ENCODE measurements at regions not wholly inside any gene's neighbourhood (a gene's known extent, or its start where the extent isn't known, plus 50 kb on each side); places are given as distances from the start of the nearest gene placed in this dataset.
A peak's percentile ranks its signal among the peaks of the same experiment; 100 is the strongest.
"Not testable (repeated sequence)": the region's sequence is repeated elsewhere in the genome, so short reads cannot be mapped to it uniquely, and the experiment has no call there.

DNA sequence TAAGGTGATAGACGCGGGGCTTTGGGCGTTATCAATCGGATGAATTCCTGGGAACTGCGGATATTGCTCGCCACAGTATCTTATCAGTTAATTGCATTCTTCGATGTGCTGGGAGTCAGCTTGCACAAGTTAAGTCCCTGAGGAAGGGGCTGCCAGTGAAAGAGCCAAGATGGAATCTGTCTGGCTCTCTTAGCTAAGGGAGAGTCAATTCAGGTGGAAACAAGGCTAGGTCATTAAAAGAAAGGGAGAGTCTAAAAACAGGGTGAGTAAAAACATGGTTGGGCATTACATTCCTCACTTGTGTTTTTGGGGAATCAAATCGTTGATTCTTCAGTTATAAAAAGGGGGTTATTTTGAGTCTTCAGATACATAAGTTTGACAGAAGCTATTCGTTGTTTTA lies 196.2 kb downstream of the OTOP1 start:
- not testable (repeated sequence) for DNase-seq

DNA sequence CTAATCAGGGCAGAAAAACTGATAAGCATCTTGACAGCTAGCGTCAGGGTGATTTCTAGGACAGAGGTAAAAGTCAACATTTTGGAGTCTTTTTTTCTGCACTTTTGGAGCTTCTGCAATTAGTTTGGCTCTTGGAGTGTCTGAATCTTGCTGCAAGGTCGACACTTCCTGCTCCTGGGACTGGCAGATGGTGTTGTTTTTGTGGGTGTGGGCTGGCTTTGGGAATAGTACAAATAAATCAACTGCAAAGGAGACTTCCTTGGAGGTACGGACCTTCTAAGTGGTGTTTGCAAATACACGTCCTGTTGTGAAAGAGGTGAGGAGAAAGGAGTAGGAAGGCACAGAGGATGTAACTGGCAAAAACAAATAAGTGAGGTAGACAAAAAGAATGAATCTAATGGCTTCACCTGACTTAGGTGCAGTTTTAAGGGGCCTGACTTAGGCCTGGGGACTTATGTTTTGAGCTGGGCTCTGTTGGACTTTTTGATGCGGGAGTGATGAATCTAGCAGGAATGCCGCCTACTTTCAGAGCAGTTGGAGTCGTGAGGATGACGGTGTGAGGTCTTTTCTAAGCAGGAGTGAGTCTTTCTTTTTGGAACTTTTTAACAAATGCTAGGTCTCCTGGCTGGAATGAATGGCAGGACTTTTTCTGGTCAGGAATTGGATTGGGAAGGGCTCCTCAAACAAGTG lies 195.1 kb downstream of the OTOP1 start:
- not testable (repeated sequence) for DNase-seq

DNA sequence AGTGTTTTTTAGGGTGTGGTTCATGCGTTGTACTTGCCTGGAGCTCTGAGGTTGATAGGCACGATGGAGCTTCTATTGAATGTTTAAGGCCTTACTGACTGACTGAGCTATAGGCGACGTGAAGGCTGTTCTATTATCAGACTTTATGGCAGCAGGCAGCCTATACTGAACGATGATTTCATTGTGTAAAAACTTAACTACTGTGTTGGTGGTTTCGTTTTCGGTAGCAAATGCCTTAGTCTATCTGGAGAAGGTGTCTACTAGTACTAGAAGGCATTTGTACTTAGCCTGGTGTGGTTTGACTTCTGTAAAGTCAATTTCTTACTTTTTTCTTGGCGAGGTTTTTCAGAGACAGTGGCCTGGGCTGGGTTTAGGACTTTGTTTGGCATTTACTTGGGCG lies 194.4 kb downstream of the OTOP1 start:
- not testable (repeated sequence) for DNase-seq

GRCh38 chr4:4032801-4033605 lies 193.7 kb downstream of the OTOP1 start:
- peak in 3 of 56 donors; percentile 8 to 56 (median 25) for DNase-seq

DNA sequence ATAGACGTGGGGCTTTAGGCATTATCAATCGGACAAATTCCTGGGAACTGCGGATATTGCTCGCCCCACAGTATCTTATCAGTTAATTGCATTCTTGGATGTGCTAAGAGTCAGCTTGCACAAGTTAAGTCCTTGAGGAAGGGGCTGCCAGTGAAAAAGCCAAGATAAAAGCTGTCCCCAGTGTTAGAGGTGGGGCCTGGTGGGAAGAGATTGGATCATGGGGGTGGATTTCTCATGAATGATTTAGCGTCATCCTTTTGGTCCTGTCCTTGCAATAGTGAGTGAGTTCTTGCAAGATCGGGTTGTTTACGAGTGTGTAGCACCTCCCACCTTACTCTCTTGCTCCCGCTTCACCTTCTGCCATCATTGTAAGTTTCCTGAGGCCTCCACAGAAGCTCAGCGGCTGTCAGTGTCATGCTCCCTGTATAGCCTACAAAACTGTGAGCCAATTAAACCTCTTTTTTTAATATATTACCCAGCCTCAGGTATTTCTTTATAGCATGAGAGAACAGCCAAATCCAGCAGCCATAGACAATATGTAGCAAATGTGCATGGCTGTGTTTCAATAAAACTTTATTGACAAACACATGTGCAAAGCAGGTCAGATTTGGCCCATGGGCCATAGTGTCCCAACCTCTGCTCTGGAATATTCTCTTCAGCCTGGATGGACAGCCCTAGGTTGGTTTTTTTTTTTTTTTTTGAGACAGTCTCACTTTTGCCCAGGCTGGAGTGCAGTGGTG lies 189.2 kb downstream of the OTOP1 start:
- DNase-seq: not testable (repeated sequence)

GRCh38 chr4:4045823-4046222 lies 180.9 kb downstream of the OTOP1 start:
- DNase-seq: not testable (repeated sequence)

GRCh38 chr4:4046686-4047085 lies 180.0 kb downstream of the OTOP1 start:
- not testable (repeated sequence) for DNase-seq

- DNase-seq: not testable (repeated sequence)
These were observed 179.5 kb downstream of the OTOP1 start for GRCh38 chr4:4047202-4047601.

- not testable (repeated sequence) for DNase-seq
These were observed 178.5 kb downstream of the OTOP1 start for GRCh38 chr4:4048227-4048626.

DNA sequence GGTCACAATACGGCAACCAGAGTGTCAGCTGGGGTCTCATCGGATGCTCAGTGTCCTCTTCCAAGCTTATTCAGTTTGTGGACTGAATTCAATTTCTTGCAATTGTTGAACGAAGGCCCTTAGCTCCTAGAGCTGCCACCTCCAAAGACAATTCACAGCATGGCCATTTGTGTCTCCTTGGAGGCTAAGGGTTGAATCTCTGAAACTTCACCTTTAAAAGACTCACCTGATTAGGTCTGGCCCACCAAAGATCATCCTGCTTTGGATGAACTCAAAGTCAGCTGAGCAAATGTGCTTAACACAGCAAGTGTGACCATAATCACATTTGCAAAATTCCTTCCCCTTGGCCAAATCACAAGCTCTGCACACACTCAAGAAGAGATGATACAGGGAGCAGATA lies 175.9 kb downstream of the OTOP1 start:
- DNase-seq: not testable (repeated sequence)

GRCh38 chr4:4052933-4053332 lies 173.8 kb downstream of the OTOP1 start:
- not testable (repeated sequence) for DNase-seq

- DNase-seq: not testable (repeated sequence)
These were observed 169.5 kb downstream of the OTOP1 start for GRCh38 chr4:4057226-4057625.

- not testable (repeated sequence) for DNase-seq
These were observed 142.6 kb downstream of the OTOP1 start for GRCh38 chr4:4084171-4084570.

DNA sequence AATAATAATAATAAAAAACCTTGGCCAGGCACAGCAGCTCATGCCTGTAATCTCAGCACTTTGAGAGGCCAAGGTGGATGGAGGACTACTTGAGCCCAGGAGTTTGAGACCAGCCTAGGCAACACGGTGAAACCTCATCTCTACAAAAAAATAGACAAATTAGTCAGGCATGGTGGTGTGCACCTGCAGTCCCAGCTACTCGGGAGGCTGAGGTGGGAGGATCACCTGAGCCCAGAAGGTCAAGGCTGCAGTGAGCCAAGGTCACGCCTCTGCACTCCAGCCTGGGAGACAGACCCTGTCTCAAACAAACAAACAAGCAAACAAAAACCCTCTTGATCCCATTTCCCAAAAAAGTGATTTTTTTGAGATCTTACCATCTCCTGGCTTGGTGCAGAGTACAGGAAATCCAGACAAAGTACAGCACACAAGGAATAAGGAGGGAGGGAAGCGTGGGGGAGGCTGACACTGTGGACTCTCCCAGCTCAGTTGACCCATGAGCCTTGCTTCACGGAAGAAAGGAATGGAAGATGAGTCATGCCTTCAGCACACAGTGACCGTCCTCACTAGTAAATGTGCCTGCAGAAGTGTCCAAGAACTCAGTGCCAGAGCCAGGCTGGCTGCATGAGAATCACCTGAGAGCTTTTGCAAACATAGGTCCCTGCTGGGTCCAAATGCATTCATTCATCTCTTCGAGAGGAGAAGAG lies 136.9 kb downstream of the OTOP1 start:
- DNase-seq: not testable (repeated sequence)

DNA sequence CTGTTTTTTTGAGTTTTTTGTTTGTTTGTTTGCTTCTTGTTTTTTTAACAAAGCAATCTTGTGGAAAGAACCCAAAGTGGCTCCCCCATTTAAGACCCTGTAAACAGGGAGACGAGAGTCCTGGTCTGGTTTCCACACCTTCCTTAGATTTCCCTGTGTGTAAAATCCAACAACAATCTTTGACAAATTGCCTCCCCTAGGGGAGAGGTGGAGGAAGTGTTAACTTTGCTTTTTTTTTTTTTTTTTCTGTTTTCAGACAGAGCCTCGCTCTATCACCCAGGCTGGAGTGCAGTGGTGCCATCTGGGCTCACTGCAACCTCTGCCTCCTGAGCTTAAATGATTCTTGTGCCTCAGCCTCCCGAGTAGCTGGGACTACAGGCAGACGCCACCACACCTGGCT lies 136.0 kb downstream of the OTOP1 start:
- DNase-seq: not testable (repeated sequence)

DNA sequence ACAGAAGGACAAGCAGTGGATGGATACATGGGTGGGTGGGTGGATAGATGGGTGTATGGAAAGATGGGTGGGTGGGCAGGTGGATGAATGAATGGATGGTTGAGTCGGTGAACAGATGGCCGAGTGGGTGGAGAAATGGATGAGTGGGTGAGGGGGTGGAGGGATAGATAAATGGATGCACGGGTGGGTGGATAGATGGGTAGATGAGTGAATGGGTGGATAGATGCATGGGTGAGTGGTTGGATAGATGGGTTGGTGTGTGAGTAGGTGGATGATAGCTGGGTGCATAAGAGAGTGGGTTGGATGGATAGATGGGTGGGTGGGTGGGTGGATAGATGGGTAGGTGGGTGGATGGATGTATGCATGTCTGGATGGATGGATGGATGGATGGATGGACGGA lies 134.6 kb downstream of the OTOP1 start:
- not testable (repeated sequence) for DNase-seq

DNA sequence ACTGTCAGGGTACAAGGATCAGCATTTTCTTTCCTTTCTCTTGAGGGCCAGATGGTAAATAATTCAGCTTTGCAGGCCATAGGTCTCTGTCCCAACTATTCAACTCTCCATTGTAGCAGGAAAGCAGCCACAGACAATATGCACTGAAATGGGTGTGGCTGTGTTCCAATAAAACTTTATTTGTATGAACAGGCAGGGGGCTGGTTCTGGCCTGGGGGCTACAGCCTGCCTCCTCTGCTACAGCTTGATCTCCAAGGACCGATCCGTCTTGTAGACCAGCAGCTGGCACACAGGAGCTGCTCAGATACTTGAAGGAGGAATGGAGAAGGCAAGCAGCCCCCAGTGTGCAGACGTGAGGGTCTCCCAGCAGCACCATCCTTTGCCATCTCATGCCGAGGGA lies 127.1 kb downstream of the OTOP1 start:
- DNase-seq: not testable (repeated sequence)

DNA sequence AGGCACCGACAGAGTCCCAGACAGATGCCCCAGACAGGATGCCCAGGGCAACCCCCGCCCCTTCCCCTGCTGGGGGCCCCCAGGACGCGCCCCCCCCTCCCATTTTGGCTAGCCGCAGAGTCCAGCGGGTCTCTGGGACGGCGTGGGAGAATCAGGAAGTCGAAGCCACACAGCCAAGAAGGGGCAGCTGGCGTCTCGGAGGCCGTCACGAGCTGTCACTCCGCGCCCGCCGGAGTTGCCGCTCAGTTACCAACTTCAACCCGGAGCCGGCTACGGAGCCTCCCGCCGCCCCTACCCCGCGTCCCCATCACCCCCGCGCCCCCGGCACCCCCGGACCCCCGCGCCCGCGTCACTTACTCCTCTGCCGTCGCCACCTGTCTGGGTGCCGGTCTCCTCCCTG lies 119.8 kb downstream of the OTOP1 start:
- DNase-seq: not testable (repeated sequence)

GRCh38 chr4:4107411-4108107 lies 119.2 kb downstream of the OTOP1 start:
- DNase-seq: peak in 30 of 56 donors; percentile 2 to 68 (median 20)

DNA sequence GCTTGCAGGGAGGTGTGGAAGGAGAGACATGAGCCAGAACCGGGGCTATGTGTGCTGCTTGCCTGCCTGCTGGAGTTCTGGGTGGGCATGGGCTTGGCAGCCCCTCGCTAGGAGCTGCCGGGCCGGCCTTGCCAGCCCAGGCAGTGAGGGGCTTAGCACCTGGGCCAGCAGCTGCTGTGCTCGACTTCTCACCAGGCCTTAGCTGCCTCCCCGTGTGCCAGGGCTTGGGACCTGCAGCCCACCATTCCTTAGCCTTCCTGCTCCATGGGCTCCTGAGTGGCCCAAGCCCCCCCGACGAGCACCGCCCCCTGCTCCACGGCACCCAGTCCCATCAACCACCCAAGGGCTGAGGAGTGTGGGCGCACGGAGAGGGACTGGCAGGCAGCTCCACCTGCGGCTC lies 111.3 kb downstream of the OTOP1 start:
- DNase-seq: not testable (repeated sequence)

GRCh38 chr4:4116901-4117300 lies 109.8 kb downstream of the OTOP1 start:
- DNase-seq: not testable (repeated sequence)
